ENCODE measurements at regions not wholly inside any gene's neighbourhood (a gene's known extent, or its start where the extent isn't known, plus 50 kb on each side); places are given as distances from the start of the nearest gene placed in this dataset.

- TF ChIP-seq SUZ12 (IDR thresholded peaks at IDR 0.05; ENCODE audit: extremely low read depth, insufficient read depth, insufficient read length) (no peak), YY1 (IDR thresholded peaks at IDR 0.05; ENCODE audit: insufficient read depth, insufficient read length) (no peak), ZNF274 (IDR thresholded peaks at IDR 0.05; ENCODE audit: low read depth, low read length) (no peak)
These were observed 302.2 kb downstream of the ARAP2 start for GRCh38 chr4:35942092-35942491.

All from NT2/D1 (cell line).